ENCODE measurements at regions not wholly inside any gene's neighbourhood (a gene's known extent, or its start where the extent isn't known, plus 50 kb on each side); places are given as distances from the start of the nearest gene placed in this dataset.

GRCh38 chr3:127457546-127458145 lies 132.9 kb downstream of the TPRA1 start:
- DNase-seq: no peak

- DNase-seq: no peak
Measured at GRCh38 chr3:127457094-127457475, 133.4 kb downstream of the TPRA1 start.

- no peak for DNase-seq
Measured at GRCh38 chr3:127456471-127457093, 134.0 kb downstream of the TPRA1 start.

GRCh38 chr3:127455541-127456450 lies 134.7 kb downstream of the TPRA1 start:
- peak; percentile 34 for DNase-seq

GRCh38 chr3:127454968-127455367 lies 135.6 kb downstream of the TPRA1 start:
- DNase-seq: no peak

- DNase-seq: no peak
Measured at GRCh38 chr3:127454051-127454450, 136.5 kb downstream of the TPRA1 start.

- DNase-seq: no peak
Measured at GRCh38 chr3:127452321-127452821, 138.2 kb downstream of the TPRA1 start.

- DNase-seq: no peak
Measured at GRCh38 chr3:127451321-127451720, 139.2 kb downstream of the TPRA1 start.

GRCh38 chr3:127450331-127450730 lies 140.2 kb downstream of the TPRA1 start:
- DNase-seq: no peak

GRCh38 chr3:127449486-127450212 lies 140.9 kb downstream of the TPRA1 start:
- no peak for DNase-seq

GRCh38 chr3:127448671-127449070 lies 141.9 kb downstream of the TPRA1 start:
- no peak for DNase-seq

GRCh38 chr3:127448161-127448561 lies 142.4 kb downstream of the TPRA1 start:
- DNase-seq: no peak

- DNase-seq: no peak
Measured at GRCh38 chr3:127446756-127447155, 143.8 kb downstream of the TPRA1 start.

- no peak for DNase-seq
Measured at GRCh38 chr3:127445581-127446343, 144.8 kb downstream of the TPRA1 start.

- DNase-seq: no peak
Measured at GRCh38 chr3:127444761-127445160, 145.8 kb downstream of the TPRA1 start.

GRCh38 chr3:127443581-127444375 lies 146.8 kb downstream of the TPRA1 start:
- no peak for DNase-seq

- no peak for DNase-seq
Measured at GRCh38 chr3:127442506-127442905, 148.0 kb downstream of the TPRA1 start.

GRCh38 chr3:127441764-127442163 lies 148.8 kb downstream of the TPRA1 start:
- DNase-seq: no peak

GRCh38 chr3:127440384-127440783 lies 150.1 kb downstream of the TPRA1 start:
- DNase-seq: no peak

GRCh38 chr3:127439621-127440020 lies 150.9 kb downstream of the TPRA1 start:
- DNase-seq: no peak

- no peak for DNase-seq
Measured at GRCh38 chr3:127438951-127439350, 151.1 kb upstream of the PRR20G start.
